HEK293T (cell line): ENCODE measurements at regions not wholly inside any gene's neighbourhood (a gene's known extent, or its start where the extent isn't known, plus 50 kb on each side); places are given as distances from the start of the nearest gene placed in this dataset.

ENCODE experiments used
- ARNT ChIP-seq: fragments of 450-650 bp; IDR thresholded peaks from 2 replicates; pipeline ENCODE4 v1.6.1; 2017; ENCODE audit warnings: mild to moderate bottlenecking
- BHLHE40 ChIP-seq: fragments of 450-650 bp; IDR thresholded peaks from 2 replicates; pipeline ENCODE4 v1.6.1; 2016; ENCODE audit warnings: mild to moderate bottlenecking, moderate library complexity, borderline replicate concordance
- CTBP1 ChIP-seq: fragments of 450-650 bp; IDR thresholded peaks from 2 replicates; pipeline ENCODE4 v1.6.1; 2016; ENCODE audit warnings: borderline replicate concordance
- ELF4 ChIP-seq: fragments of 450-650 bp; IDR thresholded peaks from 2 replicates; pipeline ENCODE4 v1.6.1; 2017; ENCODE audit warnings: antibody characterized with exemption
- FOXK2 ChIP-seq: fragments of 450-650 bp; IDR thresholded peaks from 2 replicates; pipeline ENCODE4 v1.6.1; 2016; ENCODE audit warnings: mild to moderate bottlenecking
- FOXM1 ChIP-seq: fragments of 450-650 bp; IDR thresholded peaks from 2 replicates; pipeline ENCODE4 v1.6.1; 2017; ENCODE audit warnings: mild to moderate bottlenecking, borderline replicate concordance
- HDGF ChIP-seq: fragments of 450-650 bp; IDR thresholded peaks from 2 replicates; pipeline ENCODE4 v1.6.1; 2017; ENCODE audit warnings: antibody characterized with exemption, borderline replicate concordance
- L3MBTL2 ChIP-seq: fragments of 450-650 bp; conservative IDR thresholded peaks from 2 replicates; pipeline ENCODE4 v1.6.1; 2016; ENCODE audit warnings: mild to moderate bottlenecking
- PKNOX1 ChIP-seq: fragments of 450-650 bp; IDR thresholded peaks from 2 replicates; pipeline ENCODE4 v1.6.1; 2016
- SP1 ChIP-seq: fragments of 450-650 bp; IDR thresholded peaks from 2 replicates; pipeline ENCODE4 v1.6.1; 2017
- SUZ12 ChIP-seq: fragments of 450-650 bp; IDR thresholded peaks from 2 replicates; pipeline ENCODE4 v1.6.1; 2016; ENCODE audit warnings: mild to moderate bottlenecking
- TARDBP ChIP-seq: fragments of 450-650 bp; IDR thresholded peaks from 2 replicates; pipeline ENCODE4 v1.6.1; 2016

GRCh38 chr9:90054810-90055209 is 450.0 kb downstream of the GADD45G start:
- no peak for TF ChIP-seq L3MBTL2
- TF ChIP-seq PKNOX1: no peak
- no peak for TF ChIP-seq TARDBP
- no peak for TF ChIP-seq BHLHE40
- TF ChIP-seq FOXM1: no peak
- no peak for TF ChIP-seq ELF4
- no peak for TF ChIP-seq HDGF
- no peak for TF ChIP-seq ARNT
- TF ChIP-seq SP1: no peak
- no peak for TF ChIP-seq SUZ12
- TF ChIP-seq FOXK2: no peak
- TF ChIP-seq CTBP1: no peak
